PC-3 (cell line): ENCODE measurements at regions not wholly inside any gene's neighbourhood (a gene's known extent, or its start where the extent isn't known, plus 50 kb on each side); places are given as distances from the start of the nearest gene placed in this dataset.

Experiments used
- EZH2 ChIP-seq: fragments of 300-600 bp; sonication (generic); IDR thresholded peaks from one replicate; pipeline ENCODE4 v1.6.1; 2017; ENCODE audit warnings: antibody characterized with exemption, mild to moderate bottlenecking, low read length; ENCODE audit not compliant: unreplicated experiment
- EZH2phosphoT487 ChIP-seq: fragments of 300-600 bp; sonication (generic); IDR thresholded peaks from 2 replicates; pipeline ENCODE4 v1.6.1; 2018; ENCODE audit warnings: mild to moderate bottlenecking, antibody characterized with exemption, low read length, borderline replicate concordance
- TF ChIP-seq, protein P1 (sequence below): fragments of 300-600 bp; sonication (generic); conservative IDR thresholded peaks from 2 replicates; pipeline ENCODE4 v1.5.1; 2017; ENCODE audit warnings: antibody characterized with exemption, low read depth, mild to moderate bottlenecking, low read length

DNA sequence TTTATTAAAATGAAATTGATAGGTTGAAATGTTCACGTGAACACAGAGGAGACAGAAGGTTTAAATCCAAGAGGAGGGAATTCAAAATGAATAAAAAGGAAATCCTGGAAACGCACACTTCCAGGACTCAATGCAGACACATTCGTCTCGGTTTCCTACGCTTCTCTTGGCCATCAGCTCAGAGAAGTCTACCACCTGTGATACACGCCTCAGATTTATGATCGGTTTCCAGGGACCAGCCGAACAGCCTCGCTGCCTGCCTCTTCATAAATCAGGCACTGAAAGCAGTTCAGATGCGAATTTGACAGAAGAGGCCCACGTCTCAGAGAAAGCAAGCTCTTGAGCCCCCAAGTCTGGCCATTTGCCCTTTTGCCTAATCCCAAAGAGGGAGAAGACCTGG lies 125.5 kb upstream of the IRX3 start:
- TF ChIP-seq, protein P1, sequence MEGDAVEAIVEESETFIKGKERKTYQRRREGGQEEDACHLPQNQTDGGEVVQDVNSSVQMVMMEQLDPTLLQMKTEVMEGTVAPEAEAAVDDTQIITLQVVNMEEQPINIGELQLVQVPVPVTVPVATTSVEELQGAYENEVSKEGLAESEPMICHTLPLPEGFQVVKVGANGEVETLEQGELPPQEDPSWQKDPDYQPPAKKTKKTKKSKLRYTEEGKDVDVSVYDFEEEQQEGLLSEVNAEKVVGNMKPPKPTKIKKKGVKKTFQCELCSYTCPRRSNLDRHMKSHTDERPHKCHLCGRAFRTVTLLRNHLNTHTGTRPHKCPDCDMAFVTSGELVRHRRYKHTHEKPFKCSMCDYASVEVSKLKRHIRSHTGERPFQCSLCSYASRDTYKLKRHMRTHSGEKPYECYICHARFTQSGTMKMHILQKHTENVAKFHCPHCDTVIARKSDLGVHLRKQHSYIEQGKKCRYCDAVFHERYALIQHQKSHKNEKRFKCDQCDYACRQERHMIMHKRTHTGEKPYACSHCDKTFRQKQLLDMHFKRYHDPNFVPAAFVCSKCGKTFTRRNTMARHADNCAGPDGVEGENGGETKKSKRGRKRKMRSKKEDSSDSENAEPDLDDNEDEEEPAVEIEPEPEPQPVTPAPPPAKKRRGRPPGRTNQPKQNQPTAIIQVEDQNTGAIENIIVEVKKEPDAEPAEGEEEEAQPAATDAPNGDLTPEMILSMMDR, result no peak
- no peak for TF ChIP-seq EZH2phosphoT487
- no peak for TF ChIP-seq EZH2
